A673 (cell line): ENCODE measurements at regions not wholly inside any gene's neighbourhood (a gene's known extent, or its start where the extent isn't known, plus 50 kb on each side); places are given as distances from the start of the nearest gene placed in this dataset.

Experiments used
- BruUV-seq: library from RNA; stranded (reverse); fragments of 400-500 nt; replicated peaks from 2 replicates; lab custom pipeline; 2021; lab: Mats Ljungman, UMichigan
- CTCF ChIA-PET: fragments of 300-600 bp; sonication (Branson Sonifier 250); formaldehyde crosslinking; loops from one replicate; lab custom pipeline; 2022; ENCODE audit warnings: antibody characterized with exemption; lab: Charles Lee
- POLR2A ChIA-PET: fragments of 300-600 bp; sonication (Branson Sonifier 250); formaldehyde crosslinking; loops from one replicate; lab custom pipeline; 2022; ENCODE audit warnings: antibody characterized with exemption; ENCODE audit not compliant: low non-redundant PET; lab: Charles Lee
- DNase-seq: peaks from one replicate; pipeline ENCODE4 v3.0.0-alpha.2; 2015; ENCODE audit warnings: low spot score
- H3K27ac ChIP-seq: fragments of 200-600 bp; sonication (generic); 2 replicates; pipeline ENCODE4 v1.5.1; 2016; ENCODE audit warnings: mixed run types, low read depth, mild to moderate bottlenecking, mixed read lengths, antibody characterized with exemption, low read length; ENCODE audit not compliant: poor library complexity, severe bottlenecking
- H3K27me3 ChIP-seq: fragments of 200-600 bp; sonication (generic); replicated peaks from 2 replicates; pipeline ENCODE4 v1.6.1; 2017; ENCODE audit warnings: mixed run types, low read depth, mild to moderate bottlenecking, mixed read lengths, antibody characterized with exemption, low read length; ENCODE audit not compliant: insufficient read depth, poor library complexity
- H3K36me3 ChIP-seq: fragments of 200-600 bp; sonication (generic); 2 replicates; pipeline ENCODE4 v1.6.1; 2016; ENCODE audit warnings: mixed run types, mild to moderate bottlenecking, mixed read lengths, antibody characterized with exemption, low read length; ENCODE audit not compliant: insufficient read depth, poor library complexity, severe bottlenecking
- H3K4me1 ChIP-seq: fragments of 200-600 bp; sonication (generic); 2 replicates; pipeline ENCODE4 v1.6.1; 2017; ENCODE audit warnings: mixed run types, mild to moderate bottlenecking, mixed read lengths, antibody characterized with exemption, low read length; ENCODE audit not compliant: insufficient read depth, poor library complexity, severe bottlenecking
- H3K4me3 ChIP-seq: fragments of 200-600 bp; sonication (generic); 2 replicates; pipeline ENCODE4 v1.5.1; 2016; ENCODE audit warnings: low read depth, mixed run types, mild to moderate bottlenecking, mixed read lengths, low read length; ENCODE audit not compliant: poor library complexity, severe bottlenecking
- H3K9me3 ChIP-seq: fragments of 200-600 bp; sonication (generic); 2 replicates; pipeline ENCODE4 v1.6.1; 2016; ENCODE audit warnings: mixed run types, low read depth, mild to moderate bottlenecking, mixed read lengths, antibody characterized with exemption, low read length; ENCODE audit not compliant: poor library complexity, severe bottlenecking
- CTCF ChIP-seq: fragments of 300-800, 200-600 bp; sonication (generic); conservative IDR thresholded peaks from 2 replicates; pipeline ENCODE4 v1.5.1; 2017; ENCODE audit warnings: low read depth, mild to moderate bottlenecking, antibody characterized with exemption, low read length, moderate library complexity, mixed read lengths
- EZH2 ChIP-seq: fragments of 200-600 bp; sonication (generic); IDR thresholded peaks from 2 replicates; pipeline ENCODE4 v1.6.1; 2017; ENCODE audit warnings: borderline replicate concordance, low read depth, mild to moderate bottlenecking, mixed read lengths, antibody characterized with exemption, low read length; ENCODE audit not compliant: poor library complexity, severe bottlenecking
- intact Hi-C: fragments of 100-400 bp; cut with micrococcal nuclease; formaldehyde crosslinking; loops from one replicate; pipeline ENCODE4 v1.10.0; 2022; ENCODE audit not compliant: unreplicated experiment

- no peak for DNase-seq
- CTCF ChIA-PET = no interaction called here
- H3K36me3 ChIP-seq = no peaks in the 10 kb centered on the region
- peaks cover 5% of the 10 kb centered on the region for H3K27me3 ChIP-seq
- POLR2A ChIA-PET = no interaction called here
- H3K4me1 ChIP-seq = no peaks in the 10 kb centered on the region
- TF ChIP-seq EZH2 (no peak), CTCF (no peak)
- no peak overlapping the region for H3K27ac ChIP-seq
- BruUV-seq = no TSS peak
- intact Hi-C loops = no loop called here
- H3K4me3 ChIP-seq = no peak overlapping the region
- no peaks in the 10 kb centered on the region for H3K9me3 ChIP-seq
These were observed 206.9 kb downstream of the CAVIN4 start for GRCh38 chr9:100784755-100785154.

- CTCF ChIA-PET = no interaction called here
- POLR2A ChIA-PET = no interaction called here
- BruUV-seq = no TSS peak
- Histone ChIP-seq H3K27me3 (peaks cover 5% of the 10 kb centered on the region), H3K4me3 (no peak overlapping the region), H3K27ac (no peak overlapping the region), H3K9me3 (no peaks in the 10 kb centered on the region), H3K4me1 (no peaks in the 10 kb centered on the region), H3K36me3 (no peaks in the 10 kb centered on the region)
- intact Hi-C loops = no loop called here
- TF ChIP-seq CTCF = no peak
- no peak for TF ChIP-seq EZH2
- no peak for DNase-seq
These were observed 208.1 kb downstream of the CAVIN4 start for GRCh38 chr9:100785946-100786345.

- BruUV-seq = no TSS peak
- DNase-seq = no peak
- no peaks in the 10 kb centered on the region for H3K9me3 ChIP-seq
- POLR2A ChIA-PET = no interaction called here
- no peaks in the 10 kb centered on the region for H3K36me3 ChIP-seq
- no peak overlapping the region for H3K27ac ChIP-seq
- H3K27me3 ChIP-seq = no peaks in the 10 kb centered on the region
- intact Hi-C loops = no loop called here
- TF ChIP-seq CTCF = no peak
- no peak for TF ChIP-seq EZH2
- H3K4me1 ChIP-seq = no peaks in the 10 kb centered on the region
- CTCF ChIA-PET = no interaction called here
- no peak overlapping the region for H3K4me3 ChIP-seq
These were observed 216.9 kb downstream of the CAVIN4 start for GRCh38 chr9:100794738-100795269.
